GM18507 (cell line): ENCODE measurements at regions not wholly inside any gene's neighbourhood (a gene's known extent, or its start where the extent isn't known, plus 50 kb on each side); places are given as distances from the start of the nearest gene placed in this dataset.
"Not testable (repeated sequence)": the region's sequence is repeated elsewhere in the genome, so short reads cannot be mapped to it uniquely, and the experiment has no call there.

ENCODE experiments used
- DNase-seq: peaks from one replicate; pipeline ENCODE4 v3.0.0; 2011; ENCODE audit warnings: low read depth; ENCODE audit not compliant: insufficient read length; ENCODE audit errors: extremely low spot score
- FAIRE-seq: peaks from 2 replicates; lab custom pipeline; 2011; peaks lifted over from hg19 to GRCh38; lab: Jason Lieb, UNC

GRCh38 chr14:97945631-97946030, 1148.4 kb downstream of the VRK1 start:
- FAIRE-seq (no peak), DNase-seq (no peak)

GRCh38 chr14:97946240-97946639, 1149.1 kb downstream of the VRK1 start:
- FAIRE-seq (no peak), DNase-seq (no peak)

GRCh38 chr14:97946641-97947040, 1149.5 kb downstream of the VRK1 start:
- DNase-seq (no peak), FAIRE-seq (no peak)

- no peak for FAIRE-seq
- no peak for DNase-seq
Observed at GRCh38 chr14:97948841-97949240, 1151.7 kb downstream of the VRK1 start.

- FAIRE-seq = no peak
- DNase-seq = no peak
Observed at GRCh38 chr14:97956581-97957340, 1159.6 kb downstream of the VRK1 start.

GRCh38 chr14:97959251-97959650, 1162.1 kb downstream of the VRK1 start:
- FAIRE-seq = no peak
- no peak for DNase-seq

GRCh38 chr14:97960436-97960835, 1163.3 kb downstream of the VRK1 start:
- FAIRE-seq (no peak), DNase-seq (no peak)

GRCh38 chr14:97970222-97970621, 1173.0 kb downstream of the VRK1 start:
- FAIRE-seq (no peak), DNase-seq (no peak)

- no peak for DNase-seq
- no peak for FAIRE-seq
Observed at GRCh38 chr14:97975216-97975615, 1178.0 kb downstream of the VRK1 start.

GRCh38 chr14:97975962-97976361, 1178.8 kb downstream of the VRK1 start:
- FAIRE-seq = no peak
- no peak for DNase-seq

- DNase-seq (no peak), FAIRE-seq (no peak)
Observed at GRCh38 chr14:97976861-97977260, 1179.7 kb downstream of the VRK1 start.

GRCh38 chr14:97977651-97978261, 1180.6 kb downstream of the VRK1 start:
- FAIRE-seq (no peak), DNase-seq (no peak)

- DNase-seq = no peak
- FAIRE-seq = no peak
Observed at GRCh38 chr14:97978341-97978740, 1181.2 kb downstream of the VRK1 start.

GRCh38 chr14:97993508-97994019, 1196.4 kb downstream of the VRK1 start:
- FAIRE-seq (no peak), DNase-seq (no peak)

- FAIRE-seq = no peak
Observed at GRCh38 chr14:97994020-97994531, 1196.9 kb downstream of the VRK1 start.

GRCh38 chr14:97995038-97995437, 1197.9 kb downstream of the VRK1 start:
- FAIRE-seq (no peak), DNase-seq (no peak)

More at GRCh38 chr14:97994020-97994531, 1196.9 kb downstream of the VRK1 start:
- DNase-seq = no peak

- no peak for FAIRE-seq
- DNase-seq = no peak
Observed at GRCh38 chr14:97995531-97995930, 1198.3 kb downstream of the VRK1 start.

GRCh38 chr14:98006008-98006407, 1208.8 kb downstream of the VRK1 start:
- no peak for FAIRE-seq
- no peak for DNase-seq

GRCh38 chr14:98008381-98009113, 1211.4 kb downstream of the VRK1 start:
- DNase-seq = no peak
- no peak for FAIRE-seq

- DNase-seq, FAIRE-seq: not testable (repeated sequence)
Observed at GRCh38 chr14:98009177-98009576, 1212.0 kb downstream of the VRK1 start.
